Thyroid gland (tissue), 4 donors: ENCODE measurements at regions not wholly inside any gene's neighbourhood (a gene's known extent, or its start where the extent isn't known, plus 50 kb on each side); places are given as distances from the start of the nearest gene placed in this dataset.

Experiments used
- CTCF ChIP-seq, 6 experiments: fragments of 200-600 bp in 3 of 6; fragments of 450-650 bp in 3 of 6; sonication (generic) in 3 of 6; IDR thresholded peaks; one replicate each; pipeline ENCODE4 v1.5.1; 2016 to 2019; ENCODE audit warnings: antibody characterized with exemption in 6 of 6, mild to moderate bottlenecking in 2 of 6, inconsistent platforms in 1 of 6, moderate library complexity in 1 of 6
- POLR2A ChIP-seq, 2 donors: fragments of 450-650 bp; IDR thresholded peaks; one replicate each; pipeline ENCODE4 v1.6.1; 2017; ENCODE audit warnings: antibody characterized with exemption in 2 of 2, mild to moderate bottlenecking in 2 of 2, moderate library complexity in 1 of 2

DNA sequence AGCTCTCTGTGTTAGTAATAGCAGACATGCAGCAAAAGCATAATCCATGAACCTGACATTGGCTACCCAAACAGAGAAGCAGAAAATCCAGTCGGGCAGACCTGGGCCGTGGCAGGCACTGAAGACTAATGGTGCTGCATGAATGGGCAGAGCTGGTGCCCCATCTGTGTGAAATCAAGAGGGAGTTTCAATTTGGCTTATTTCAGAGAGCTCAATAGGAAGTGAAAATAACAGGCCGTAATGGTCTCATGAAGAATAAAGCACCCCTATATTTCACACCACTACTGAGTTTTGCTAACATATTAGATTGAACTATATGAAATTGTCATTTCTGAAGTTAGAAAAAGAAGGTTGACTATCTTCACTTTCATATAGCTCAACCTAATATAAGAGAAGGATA lies 149.7 kb downstream of the ENC1 start:
- TF ChIP-seq CTCF (IDR thresholded peaks at IDR 0.05), result no peak
- no peak for TF ChIP-seq POLR2A (IDR thresholded peaks at IDR 0.05)
